ENCODE measurements at regions not wholly inside any gene's neighbourhood (a gene's known extent, or its start where the extent isn't known, plus 50 kb on each side); places are given as distances from the start of the nearest gene placed in this dataset.

GRCh38 chr3:107313711-107314110 lies 63.5 kb upstream of the CCDC54 start:
- TF ChIP-seq, protein P1, sequence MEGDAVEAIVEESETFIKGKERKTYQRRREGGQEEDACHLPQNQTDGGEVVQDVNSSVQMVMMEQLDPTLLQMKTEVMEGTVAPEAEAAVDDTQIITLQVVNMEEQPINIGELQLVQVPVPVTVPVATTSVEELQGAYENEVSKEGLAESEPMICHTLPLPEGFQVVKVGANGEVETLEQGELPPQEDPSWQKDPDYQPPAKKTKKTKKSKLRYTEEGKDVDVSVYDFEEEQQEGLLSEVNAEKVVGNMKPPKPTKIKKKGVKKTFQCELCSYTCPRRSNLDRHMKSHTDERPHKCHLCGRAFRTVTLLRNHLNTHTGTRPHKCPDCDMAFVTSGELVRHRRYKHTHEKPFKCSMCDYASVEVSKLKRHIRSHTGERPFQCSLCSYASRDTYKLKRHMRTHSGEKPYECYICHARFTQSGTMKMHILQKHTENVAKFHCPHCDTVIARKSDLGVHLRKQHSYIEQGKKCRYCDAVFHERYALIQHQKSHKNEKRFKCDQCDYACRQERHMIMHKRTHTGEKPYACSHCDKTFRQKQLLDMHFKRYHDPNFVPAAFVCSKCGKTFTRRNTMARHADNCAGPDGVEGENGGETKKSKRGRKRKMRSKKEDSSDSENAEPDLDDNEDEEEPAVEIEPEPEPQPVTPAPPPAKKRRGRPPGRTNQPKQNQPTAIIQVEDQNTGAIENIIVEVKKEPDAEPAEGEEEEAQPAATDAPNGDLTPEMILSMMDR (IDR thresholded peaks at IDR 0.05): no peak
- no peak for TF ChIP-seq POLR2A (IDR thresholded peaks at IDR 0.05)

Measured in Peyer's patch (tissue), 4 donors.